PFSK-1 (cell line): ENCODE measurements at regions not wholly inside any gene's neighbourhood (a gene's known extent, or its start where the extent isn't known, plus 50 kb on each side); places are given as distances from the start of the nearest gene placed in this dataset.

ENCODE experiments used
- FOXP2 ChIP-seq: optimal IDR thresholded peaks from 2 replicates; pipeline ENCODE3; 2011; ENCODE audit warnings: borderline replicate concordance, control low read depth, inconsistent platforms; ENCODE audit not compliant: insufficient read depth; ENCODE audit errors: extremely low read length, extremely low read depth
- POLR2AphosphoS5 ChIP-seq: IDR thresholded peaks from 2 replicates; pipeline ENCODE4 v1.6.1; 2012; ENCODE audit warnings: low read depth, mild to moderate bottlenecking, control low read depth, low read length, moderate library complexity
- SIN3A ChIP-seq: IDR thresholded peaks from 2 replicates; pipeline ENCODE4 v1.6.1; 2012; ENCODE audit warnings: mild to moderate bottlenecking, low read length, moderate library complexity, borderline replicate concordance; ENCODE audit not compliant: insufficient read depth
- TAF1 ChIP-seq: IDR thresholded peaks from 2 replicates; pipeline ENCODE4 v1.6.1; 2012; ENCODE audit warnings: low read length, control low read depth, borderline replicate concordance; ENCODE audit not compliant: insufficient read depth
- TF ChIP-seq, protein P1 (sequence below), 2 experiments: IDR thresholded peaks; 2 replicates each; pipeline versions ENCODE4 v1.6.1 to v1.8.0; 2011 to 2012; ENCODE audit warnings: low read depth in 2 of 2, low read length in 2 of 2, control low read depth in 1 of 2, inconsistent platforms in 1 of 2, mild to moderate bottlenecking in 1 of 2, moderate library complexity in 1 of 2; ENCODE audit not compliant: insufficient read depth in 1 of 2

DNA sequence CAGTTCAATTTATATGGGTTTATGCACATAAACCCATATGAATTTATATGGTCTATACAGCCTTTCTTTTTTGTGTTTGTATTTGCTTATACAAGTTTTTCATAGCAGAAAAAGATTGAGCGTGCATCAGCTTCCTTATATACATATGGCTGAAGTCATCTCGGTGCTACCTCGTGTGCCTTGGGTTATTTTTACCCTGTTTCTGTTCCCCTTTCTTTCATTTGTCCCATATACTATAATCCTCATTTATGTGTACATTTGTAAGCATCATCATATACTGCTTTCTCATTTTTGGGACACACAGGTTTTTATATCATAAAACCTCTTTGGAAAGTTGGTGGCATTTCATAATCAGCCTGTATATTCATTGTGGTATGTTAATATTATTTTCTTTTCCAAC is 107.8 kb upstream of the ADAMTSL1 start:
- TF ChIP-seq, protein P1, sequence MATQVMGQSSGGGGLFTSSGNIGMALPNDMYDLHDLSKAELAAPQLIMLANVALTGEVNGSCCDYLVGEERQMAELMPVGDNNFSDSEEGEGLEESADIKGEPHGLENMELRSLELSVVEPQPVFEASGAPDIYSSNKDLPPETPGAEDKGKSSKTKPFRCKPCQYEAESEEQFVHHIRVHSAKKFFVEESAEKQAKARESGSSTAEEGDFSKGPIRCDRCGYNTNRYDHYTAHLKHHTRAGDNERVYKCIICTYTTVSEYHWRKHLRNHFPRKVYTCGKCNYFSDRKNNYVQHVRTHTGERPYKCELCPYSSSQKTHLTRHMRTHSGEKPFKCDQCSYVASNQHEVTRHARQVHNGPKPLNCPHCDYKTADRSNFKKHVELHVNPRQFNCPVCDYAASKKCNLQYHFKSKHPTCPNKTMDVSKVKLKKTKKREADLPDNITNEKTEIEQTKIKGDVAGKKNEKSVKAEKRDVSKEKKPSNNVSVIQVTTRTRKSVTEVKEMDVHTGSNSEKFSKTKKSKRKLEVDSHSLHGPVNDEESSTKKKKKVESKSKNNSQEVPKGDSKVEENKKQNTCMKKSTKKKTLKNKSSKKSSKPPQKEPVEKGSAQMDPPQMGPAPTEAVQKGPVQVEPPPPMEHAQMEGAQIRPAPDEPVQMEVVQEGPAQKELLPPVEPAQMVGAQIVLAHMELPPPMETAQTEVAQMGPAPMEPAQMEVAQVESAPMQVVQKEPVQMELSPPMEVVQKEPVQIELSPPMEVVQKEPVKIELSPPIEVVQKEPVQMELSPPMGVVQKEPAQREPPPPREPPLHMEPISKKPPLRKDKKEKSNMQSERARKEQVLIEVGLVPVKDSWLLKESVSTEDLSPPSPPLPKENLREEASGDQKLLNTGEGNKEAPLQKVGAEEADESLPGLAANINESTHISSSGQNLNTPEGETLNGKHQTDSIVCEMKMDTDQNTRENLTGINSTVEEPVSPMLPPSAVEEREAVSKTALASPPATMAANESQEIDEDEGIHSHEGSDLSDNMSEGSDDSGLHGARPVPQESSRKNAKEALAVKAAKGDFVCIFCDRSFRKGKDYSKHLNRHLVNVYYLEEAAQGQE (IDR thresholded peaks at IDR 0.05; ENCODE audit: insufficient read depth in 1 of 2, low read depth in 2 of 2, low read length in 2 of 2), result no peak
- no peak for TF ChIP-seq SIN3A
- TF ChIP-seq TAF1, result no peak
- TF ChIP-seq POLR2AphosphoS5, result no peak
- no peak for TF ChIP-seq FOXP2
